ENCODE measurements at regions not wholly inside any gene's neighbourhood (a gene's known extent, or its start where the extent isn't known, plus 50 kb on each side); places are given as distances from the start of the nearest gene placed in this dataset.

- H3K27me3 ChIP-seq (ENCODE audit: control insufficient read depth, low read length) = no peaks in the 10 kb centered on the region
- no peaks in the 10 kb centered on the region for H4K20me1 ChIP-seq (ENCODE audit: control insufficient read depth, insufficient read depth, low read depth, low read length)
- H3K9me2 ChIP-seq (replicated peaks; ENCODE audit: control insufficient read depth, low read length) = no peaks in the 10 kb centered on the region
- peaks cover 27% of the 10 kb centered on the region for H3K4me1 ChIP-seq (ENCODE audit: control insufficient read depth, low read length)
- no peak overlapping the region for H3K4me3 ChIP-seq (ENCODE audit: low read length)
- TF ChIP-seq, protein P1, sequence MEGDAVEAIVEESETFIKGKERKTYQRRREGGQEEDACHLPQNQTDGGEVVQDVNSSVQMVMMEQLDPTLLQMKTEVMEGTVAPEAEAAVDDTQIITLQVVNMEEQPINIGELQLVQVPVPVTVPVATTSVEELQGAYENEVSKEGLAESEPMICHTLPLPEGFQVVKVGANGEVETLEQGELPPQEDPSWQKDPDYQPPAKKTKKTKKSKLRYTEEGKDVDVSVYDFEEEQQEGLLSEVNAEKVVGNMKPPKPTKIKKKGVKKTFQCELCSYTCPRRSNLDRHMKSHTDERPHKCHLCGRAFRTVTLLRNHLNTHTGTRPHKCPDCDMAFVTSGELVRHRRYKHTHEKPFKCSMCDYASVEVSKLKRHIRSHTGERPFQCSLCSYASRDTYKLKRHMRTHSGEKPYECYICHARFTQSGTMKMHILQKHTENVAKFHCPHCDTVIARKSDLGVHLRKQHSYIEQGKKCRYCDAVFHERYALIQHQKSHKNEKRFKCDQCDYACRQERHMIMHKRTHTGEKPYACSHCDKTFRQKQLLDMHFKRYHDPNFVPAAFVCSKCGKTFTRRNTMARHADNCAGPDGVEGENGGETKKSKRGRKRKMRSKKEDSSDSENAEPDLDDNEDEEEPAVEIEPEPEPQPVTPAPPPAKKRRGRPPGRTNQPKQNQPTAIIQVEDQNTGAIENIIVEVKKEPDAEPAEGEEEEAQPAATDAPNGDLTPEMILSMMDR (IDR thresholded peaks at IDR 0.05; ENCODE audit: low read depth, low read length, poor library complexity, severe bottlenecking) = no peak
- TF ChIP-seq EZH2phosphoT487 (IDR thresholded peaks at IDR 0.05; ENCODE audit: borderline replicate concordance, low read length) = no peak
- H3K9me3 ChIP-seq (ENCODE audit: control insufficient read depth, insufficient read depth, low read length) = no peaks in the 10 kb centered on the region; the same call in 1 of the 2 replicates
- peaks cover 10% of the 10 kb centered on the region for H3F3A ChIP-seq (ENCODE audit: control insufficient read depth, insufficient read depth)
- no peak overlapping the region for H3K27ac ChIP-seq (ENCODE audit: low read depth, low read length)
- H3K36me3 ChIP-seq (ENCODE audit: control insufficient read depth, low read length) = no peaks in the 10 kb centered on the region
- H3K79me2 ChIP-seq (ENCODE audit: control insufficient read depth, low read length) = no peaks in the 10 kb centered on the region
- no peak overlapping the region for H3K4me2 ChIP-seq (ENCODE audit: low read length)
These were observed 337.9 kb downstream of the QKI start for GRCh38 chr6:163752446-163752845.

GRCh38 chr6:163751032-163751525, 336.6 kb downstream of the QKI start:
- Histone ChIP-seq H3K27ac (ENCODE audit: low read depth, low read length) (no peak overlapping the region), H3K4me3 (ENCODE audit: low read length) (no peak overlapping the region), H3K4me1 (ENCODE audit: control insufficient read depth, low read length) (peaks cover 13% of the 10 kb centered on the region), H3K27me3 (ENCODE audit: control insufficient read depth, low read length) (no peaks in the 10 kb centered on the region), H4K20me1 (ENCODE audit: control insufficient read depth, insufficient read depth, low read depth, low read length) (no peaks in the 10 kb centered on the region), H3K9me2 (replicated peaks; ENCODE audit: control insufficient read depth, low read length) (no peaks in the 10 kb centered on the region), H3F3A (ENCODE audit: control insufficient read depth, insufficient read depth) (peaks cover 7% of the 10 kb centered on the region), H3K36me3 (ENCODE audit: control insufficient read depth, low read length) (no peaks in the 10 kb centered on the region), H3K79me2 (ENCODE audit: control insufficient read depth, low read length) (no peaks in the 10 kb centered on the region), H3K4me2 (ENCODE audit: low read length) (no peak overlapping the region), H3K9me3 (ENCODE audit: control insufficient read depth, insufficient read depth, low read length) (no peaks in the 10 kb centered on the region; the same call in 1 of the 2 replicates)
- TF ChIP-seq EZH2phosphoT487 (IDR thresholded peaks at IDR 0.05; ENCODE audit: borderline replicate concordance, low read length) = no peak
- TF ChIP-seq, protein P1 (IDR thresholded peaks at IDR 0.05; ENCODE audit: low read depth, low read length, poor library complexity, severe bottlenecking) = no peak

- no peak overlapping the region for H3K27ac ChIP-seq (ENCODE audit: low read depth, low read length)
- no peaks in the 10 kb centered on the region for H3K27me3 ChIP-seq (ENCODE audit: control insufficient read depth, low read length)
- H3K36me3 ChIP-seq (ENCODE audit: control insufficient read depth, low read length) = no peaks in the 10 kb centered on the region
- H3K79me2 ChIP-seq (ENCODE audit: control insufficient read depth, low read length) = no peaks in the 10 kb centered on the region
- H3K9me2 ChIP-seq (replicated peaks; ENCODE audit: control insufficient read depth, low read length) = no peaks in the 10 kb centered on the region
- no peaks in the 10 kb centered on the region; the same call in 1 of the 2 replicates for H3K9me3 ChIP-seq (ENCODE audit: control insufficient read depth, insufficient read depth, low read length)
- H3K4me1 ChIP-seq (ENCODE audit: control insufficient read depth, low read length) = peaks cover 8% of the 10 kb centered on the region
- peaks cover 3% of the 10 kb centered on the region for H3F3A ChIP-seq (ENCODE audit: control insufficient read depth, insufficient read depth)
- H4K20me1 ChIP-seq (ENCODE audit: control insufficient read depth, insufficient read depth, low read depth, low read length) = no peaks in the 10 kb centered on the region
- no peak overlapping the region for H3K4me3 ChIP-seq (ENCODE audit: low read length)
- H3K4me2 ChIP-seq (ENCODE audit: low read length) = no peak overlapping the region
- TF ChIP-seq, protein P1 (IDR thresholded peaks at IDR 0.05; ENCODE audit: low read depth, low read length, poor library complexity, severe bottlenecking) = no peak
- no peak for TF ChIP-seq EZH2phosphoT487 (IDR thresholded peaks at IDR 0.05; ENCODE audit: borderline replicate concordance, low read length)
These were observed 336.0 kb downstream of the QKI start for GRCh38 chr6:163750431-163751031.
